Urothelium cell line (cell line): ENCODE measurements at regions not wholly inside any gene's neighbourhood (a gene's known extent, or its start where the extent isn't known, plus 50 kb on each side); places are given as distances from the start of the nearest gene placed in this dataset.

ENCODE experiments used
- DNase-seq: peaks from one replicate; pipeline ENCODE4 v3.0.0; 2011; ENCODE audit warnings: low spot score, mixed read lengths
- FAIRE-seq: peaks from 2 replicates; lab custom pipeline; 2011; peaks lifted over from hg19 to GRCh38; lab: Jason Lieb, UNC

GRCh38 chr2:147482916-147483669 is 361.7 kb upstream of the ACVR2A start:
- no peak for DNase-seq
- FAIRE-seq: no peak

- DNase-seq (no peak), FAIRE-seq (no peak)
Observed at GRCh38 chr2:147482111-147482895, 362.5 kb upstream of the ACVR2A start.

- FAIRE-seq: no peak
Observed at GRCh38 chr2:147479358-147479757, 365.5 kb upstream of the ACVR2A start.

GRCh38 chr2:147473075-147473474 is 371.8 kb upstream of the ACVR2A start:
- DNase-seq (no peak), FAIRE-seq (no peak)

More at GRCh38 chr2:147479358-147479757, 365.5 kb upstream of the ACVR2A start:
- no peak for DNase-seq

- DNase-seq (no peak), FAIRE-seq (no peak)
Observed at GRCh38 chr2:147471126-147471525, 373.7 kb upstream of the ACVR2A start.

- FAIRE-seq: no peak
Observed at GRCh38 chr2:147469471-147469870, 375.4 kb upstream of the ACVR2A start.

GRCh38 chr2:147468963-147469362 is 375.9 kb upstream of the ACVR2A start:
- FAIRE-seq: no peak
- no peak for DNase-seq

More at GRCh38 chr2:147469471-147469870, 375.4 kb upstream of the ACVR2A start:
- DNase-seq: no peak

GRCh38 chr2:147468349-147468748 is 376.5 kb upstream of the ACVR2A start:
- no peak for FAIRE-seq
- no peak for DNase-seq

- no peak for DNase-seq
- FAIRE-seq: no peak
Observed at GRCh38 chr2:147467441-147467840, 377.4 kb upstream of the ACVR2A start.

- FAIRE-seq (no peak), DNase-seq (no peak)
Observed at GRCh38 chr2:147464737-147465357, 380.0 kb upstream of the ACVR2A start.

- no peak for FAIRE-seq
- no peak for DNase-seq
Observed at GRCh38 chr2:147463881-147464520, 380.8 kb upstream of the ACVR2A start.

- DNase-seq: no peak
- FAIRE-seq: no peak
Observed at GRCh38 chr2:147460155-147460554, 384.7 kb upstream of the ACVR2A start.

GRCh38 chr2:147456779-147457178 is 388.1 kb upstream of the ACVR2A start:
- FAIRE-seq (no peak), DNase-seq (no peak)

GRCh38 chr2:147451902-147452515 is 392.8 kb upstream of the ACVR2A start:
- FAIRE-seq (no peak), DNase-seq (no peak)

GRCh38 chr2:147450661-147451510 is 393.9 kb upstream of the ACVR2A start:
- no peak for DNase-seq
- FAIRE-seq: no peak

- no peak for DNase-seq
- FAIRE-seq: no peak
Observed at GRCh38 chr2:147449323-147449991, 395.4 kb upstream of the ACVR2A start.

- DNase-seq: no peak
- FAIRE-seq: no peak
Observed at GRCh38 chr2:147442816-147443215, 402.0 kb upstream of the ACVR2A start.

GRCh38 chr2:147441182-147441581 is 403.6 kb upstream of the ACVR2A start:
- FAIRE-seq (no peak), DNase-seq (no peak)

- no peak for DNase-seq
- no peak for FAIRE-seq
Observed at GRCh38 chr2:147440734-147441133, 404.1 kb upstream of the ACVR2A start.
